Ovary (tissue), 3 donors: ENCODE measurements at regions not wholly inside any gene's neighbourhood (a gene's known extent, or its start where the extent isn't known, plus 50 kb on each side); places are given as distances from the start of the nearest gene placed in this dataset.

Source experiments
- CTCF ChIP-seq, 3 donors: fragments of 450-650 bp in 2 of 3; fragments of 200-600 bp in 1 of 3; IDR thresholded peaks; one replicate each; pipeline versions ENCODE4 v1.5.1 to v1.8.0; 2016 to 2022; ENCODE audit warnings: antibody characterized with exemption in 3 of 3, mild to moderate bottlenecking in 1 of 3
- POLR2A ChIP-seq: fragments of 450-650 bp; IDR thresholded peaks from one replicate; pipeline ENCODE4 v1.6.1; 2017; ENCODE audit warnings: antibody characterized with exemption, mild to moderate bottlenecking, moderate library complexity
- donor health status: DM: no; HTN: no; CAD: no.

DNA sequence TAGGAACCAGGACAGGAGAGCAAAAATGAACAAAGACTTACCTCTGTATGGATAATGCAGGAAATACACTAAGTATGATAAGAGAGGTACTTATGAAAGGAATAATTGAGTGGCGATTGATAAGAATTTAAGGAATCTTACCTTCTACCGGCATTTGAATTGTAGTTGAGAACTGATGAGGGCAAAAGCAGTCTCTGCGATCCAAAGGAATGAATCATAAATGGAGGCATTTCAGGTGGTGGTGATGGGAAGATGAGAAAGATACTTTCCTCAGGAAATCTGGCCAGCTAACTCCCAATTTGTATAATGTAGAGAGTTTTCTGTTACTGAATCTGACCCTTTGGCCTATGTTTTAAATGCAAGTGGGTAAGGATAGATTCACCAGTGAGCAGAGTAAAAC is 71.9 kb upstream of the C11orf87 start:
- TF ChIP-seq CTCF (IDR thresholded peaks at IDR 0.05) (no peak), POLR2A (no peak)
